Activated naive CD4-positive, alpha-beta T cell treated with anti-CD3 and anti-CD28 coated beads for 36 hours (primary cell): ENCODE measurements at regions not wholly inside any gene's neighbourhood (a gene's known extent, or its start where the extent isn't known, plus 50 kb on each side); places are given as distances from the start of the nearest gene placed in this dataset.

Experiments used
- CTCF ChIA-PET: fragments of 350-600 bp; sonication (Branson Sonifier 250); formaldehyde crosslinking; loops from one replicate; lab custom pipeline; 2021; ENCODE audit warnings: antibody characterized with exemption; lab: Charles Lee
- DNase-seq: peaks from one replicate; pipeline ENCODE4 v3.0.0-alpha.2; 2020
- H3K27ac Mint-ChIP-seq: one replicate; pipeline ENCODE4 v1.8.0; 2021; ENCODE audit warnings: mild to moderate bottlenecking, mixed read lengths
- H3K27me3 Mint-ChIP-seq: one replicate; pipeline ENCODE4 v1.8.0; 2021; ENCODE audit warnings: low read depth, mixed read lengths
- H3K36me3 Mint-ChIP-seq: one replicate; pipeline ENCODE4 v1.8.0; 2021; ENCODE audit warnings: low read depth, mixed read lengths
- H3K4me1 Mint-ChIP-seq: one replicate; pipeline ENCODE4 v1.8.0; 2021; ENCODE audit warnings: low read depth, mixed read lengths
- H3K4me3 Mint-ChIP-seq: one replicate; pipeline ENCODE4 v1.8.0; 2021; ENCODE audit warnings: mild to moderate bottlenecking, moderate library complexity, mixed read lengths
- H3K9me3 Mint-ChIP-seq: one replicate; pipeline ENCODE4 v1.8.0; 2021; ENCODE audit warnings: mixed read lengths
- intact Hi-C: fragments of 100-400 bp; cut with micrococcal nuclease; formaldehyde crosslinking; loops from one replicate; pipeline ENCODE4 v1.15.1; 2023

DNA sequence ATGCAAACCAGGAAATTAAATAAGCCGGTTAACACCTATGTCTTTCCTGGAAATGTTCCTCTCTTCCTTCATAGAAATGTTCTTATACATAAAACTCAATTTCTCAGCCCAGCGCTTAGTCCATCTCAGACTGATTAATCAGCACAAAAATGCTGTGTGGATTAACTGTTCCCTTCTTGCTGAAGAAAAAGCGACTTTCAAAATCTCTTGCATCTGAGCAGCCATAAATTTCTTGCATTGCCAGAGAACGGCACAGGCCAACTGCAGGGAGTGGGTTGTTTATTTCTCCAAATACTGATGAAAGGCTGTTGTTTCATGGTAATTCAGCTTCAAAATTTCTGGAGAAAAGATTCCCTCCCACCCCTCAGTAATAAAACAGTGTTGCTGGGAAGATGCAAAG lies 517.6 kb downstream of the BTBD3 start:
- CTCF ChIA-PET, result no interaction called here

DNA sequence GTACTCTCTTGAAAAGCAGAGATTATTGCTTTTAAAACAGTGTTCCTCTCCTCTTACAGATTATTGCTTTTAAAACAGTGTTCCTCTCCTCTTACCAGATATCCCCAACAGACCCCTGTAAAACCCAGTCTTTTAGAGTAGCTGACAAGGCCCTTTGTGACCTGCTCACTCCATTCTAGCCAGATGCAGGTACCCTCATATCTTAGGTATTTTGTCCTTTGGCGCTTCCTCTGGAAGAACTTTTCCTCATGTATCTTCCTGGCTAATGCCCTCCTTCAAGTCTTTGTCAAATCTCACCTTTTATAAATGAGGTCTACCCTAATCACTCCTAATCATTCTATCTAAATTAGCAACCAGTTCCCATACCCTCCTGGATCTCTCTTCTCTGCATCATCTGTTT lies 536.0 kb downstream of the BTBD3 start:
- Mint-ChIP-seq H3K4me1 (no peaks in the 10 kb centered on the region), H3K9me3 (peaks cover 9% of the 10 kb centered on the region), H3K27ac (no peak overlapping the region), H3K4me3 (no peak overlapping the region), H3K27me3 (no peaks in the 10 kb centered on the region), H3K36me3 (peaks cover 4% of the 10 kb centered on the region)
- no peak for DNase-seq
- CTCF ChIA-PET, result no interaction called here
- intact Hi-C loops, result no loop called here

More for the DNA sequence above, 517.6 kb downstream of the BTBD3 start:
- no peak overlapping the region for H3K4me3 Mint-ChIP-seq
- intact Hi-C loops, result no loop called here
- no peaks in the 10 kb centered on the region for H3K4me1 Mint-ChIP-seq
- no peaks in the 10 kb centered on the region for H3K36me3 Mint-ChIP-seq
- H3K9me3 Mint-ChIP-seq, result peaks cover 4% of the 10 kb centered on the region
- no peaks in the 10 kb centered on the region for H3K27me3 Mint-ChIP-seq
- no peak overlapping the region for H3K27ac Mint-ChIP-seq
- no peak for DNase-seq

DNA sequence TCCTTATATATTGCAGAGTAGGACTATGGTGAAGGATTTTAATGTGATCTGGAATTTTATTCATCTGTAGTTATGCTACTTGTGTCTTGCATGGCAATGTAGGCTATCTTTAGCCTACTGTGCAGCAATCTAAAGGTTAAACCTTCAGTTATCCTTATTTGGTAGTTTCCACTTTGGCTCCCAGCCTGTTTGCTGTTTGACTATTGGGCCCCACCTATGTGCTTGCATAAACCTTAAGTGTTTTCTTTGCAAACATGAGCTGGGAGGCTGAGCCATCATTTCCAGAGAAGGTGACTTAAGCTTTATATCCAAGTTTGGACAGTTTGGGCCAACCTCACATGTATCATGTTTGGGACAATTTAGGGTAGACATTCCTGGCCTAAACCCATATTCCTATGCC lies 537.5 kb downstream of the BTBD3 start:
- H3K9me3 Mint-ChIP-seq, result peaks cover 4% of the 10 kb centered on the region
- intact Hi-C loops, result no loop called here
- CTCF ChIA-PET, result no interaction called here

GRCh38 chr20:12458241-12458640 lies 540.5 kb downstream of the BTBD3 start:
- H3K36me3 Mint-ChIP-seq, result no peaks in the 10 kb centered on the region
- no peaks in the 10 kb centered on the region for H3K4me1 Mint-ChIP-seq
- DNase-seq, result no peak
- H3K27ac Mint-ChIP-seq, result no peak overlapping the region
- H3K9me3 Mint-ChIP-seq, result peaks cover 4% of the 10 kb centered on the region
- no peak overlapping the region for H3K4me3 Mint-ChIP-seq
- CTCF ChIA-PET, result no interaction called here
- no peaks in the 10 kb centered on the region for H3K27me3 Mint-ChIP-seq
- intact Hi-C loops, result no loop called here

More for the DNA sequence above, 537.5 kb downstream of the BTBD3 start:
- Mint-ChIP-seq H3K27ac (no peak overlapping the region), H3K4me1 (no peaks in the 10 kb centered on the region), H3K4me3 (no peak overlapping the region), H3K27me3 (no peaks in the 10 kb centered on the region), H3K36me3 (no peaks in the 10 kb centered on the region)
- no peak for DNase-seq

DNA sequence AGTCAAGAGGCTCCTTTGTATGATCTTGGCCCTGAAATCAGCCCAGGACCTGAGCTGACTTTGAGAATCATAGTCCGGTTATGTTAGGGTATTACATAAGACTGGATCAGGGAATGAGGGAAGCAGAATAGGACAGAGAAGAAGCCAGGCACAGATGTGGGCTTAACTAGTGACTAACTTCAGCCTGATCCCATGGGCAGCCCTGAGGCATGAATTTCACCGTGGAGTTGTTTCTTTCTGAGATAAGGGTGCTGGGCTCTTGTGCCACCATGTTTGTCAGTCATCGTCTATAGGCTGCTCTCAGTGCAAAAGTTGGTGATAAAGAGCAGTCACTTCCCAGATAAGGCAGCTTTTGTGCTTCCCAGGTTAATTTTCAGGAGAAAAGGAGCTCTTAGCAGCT lies 544.7 kb upstream of the SPTLC3 start:
- CTCF ChIA-PET, result no interaction called here
- no peaks in the 10 kb centered on the region for H3K27me3 Mint-ChIP-seq

DNA sequence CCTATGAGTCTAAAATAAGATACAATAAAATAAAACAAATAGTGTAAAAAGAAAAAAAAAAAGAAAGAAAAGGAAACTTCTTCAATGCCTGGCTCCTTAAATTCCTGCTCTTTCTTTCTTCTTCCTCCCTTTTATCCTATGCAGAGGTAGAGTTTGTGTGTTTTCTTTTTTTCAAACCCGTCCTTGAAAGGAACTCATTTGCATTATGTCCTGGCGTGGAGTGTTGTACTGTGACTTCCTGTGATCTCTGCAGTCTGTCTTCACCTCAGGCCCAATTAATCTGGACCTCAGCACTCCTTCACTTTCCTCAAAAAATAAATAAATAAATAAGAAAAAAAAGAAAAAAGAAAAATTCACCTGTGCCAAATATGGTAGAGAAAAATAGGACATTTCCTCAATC lies 541.9 kb upstream of the SPTLC3 start:
- CTCF ChIA-PET, result no interaction called here
- no peaks in the 10 kb centered on the region for H3K27me3 Mint-ChIP-seq
- peaks cover 13% of the 10 kb centered on the region for H3K9me3 Mint-ChIP-seq
- intact Hi-C loops, result no loop called here
- no peak for DNase-seq
- H3K27ac Mint-ChIP-seq, result no peak overlapping the region
- H3K4me3 Mint-ChIP-seq, result no peak overlapping the region
- H3K36me3 Mint-ChIP-seq, result no peaks in the 10 kb centered on the region
- no peaks in the 10 kb centered on the region for H3K4me1 Mint-ChIP-seq

More for the DNA sequence above, 544.7 kb upstream of the SPTLC3 start:
- Mint-ChIP-seq H3K27ac (no peak overlapping the region), H3K36me3 (no peaks in the 10 kb centered on the region), H3K4me3 (no peak overlapping the region), H3K9me3 (peaks cover 12% of the 10 kb centered on the region), H3K4me1 (no peaks in the 10 kb centered on the region)
- DNase-seq, result no peak
- intact Hi-C loops, result no loop called here

DNA sequence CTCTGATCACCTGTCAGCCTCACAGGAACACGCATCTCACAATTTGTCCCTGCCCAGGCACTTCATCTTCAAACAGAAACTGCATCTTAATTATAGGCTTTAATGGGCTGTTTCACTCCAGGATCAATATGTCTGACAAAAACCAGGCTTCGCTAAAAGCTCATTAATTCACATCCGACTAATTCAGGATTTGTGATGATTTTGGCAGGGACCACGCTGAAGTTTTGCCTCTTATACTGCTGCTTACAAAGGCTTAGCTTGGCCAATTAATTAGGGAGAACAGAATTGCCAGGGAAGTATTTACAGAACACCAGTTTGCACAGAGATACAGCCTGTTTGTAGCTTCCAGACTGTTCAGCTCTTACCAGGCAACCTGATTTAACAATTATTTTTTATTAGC lies 541.0 kb upstream of the SPTLC3 start:
- no peak for DNase-seq
- no peak overlapping the region for H3K27ac Mint-ChIP-seq
- intact Hi-C loops, result no loop called here
- no peaks in the 10 kb centered on the region for H3K27me3 Mint-ChIP-seq
- no peaks in the 10 kb centered on the region for H3K36me3 Mint-ChIP-seq
- no peaks in the 10 kb centered on the region for H3K4me1 Mint-ChIP-seq
- no peak overlapping the region for H3K4me3 Mint-ChIP-seq
- CTCF ChIA-PET, result no interaction called here
- peaks cover 15% of the 10 kb centered on the region for H3K9me3 Mint-ChIP-seq

DNA sequence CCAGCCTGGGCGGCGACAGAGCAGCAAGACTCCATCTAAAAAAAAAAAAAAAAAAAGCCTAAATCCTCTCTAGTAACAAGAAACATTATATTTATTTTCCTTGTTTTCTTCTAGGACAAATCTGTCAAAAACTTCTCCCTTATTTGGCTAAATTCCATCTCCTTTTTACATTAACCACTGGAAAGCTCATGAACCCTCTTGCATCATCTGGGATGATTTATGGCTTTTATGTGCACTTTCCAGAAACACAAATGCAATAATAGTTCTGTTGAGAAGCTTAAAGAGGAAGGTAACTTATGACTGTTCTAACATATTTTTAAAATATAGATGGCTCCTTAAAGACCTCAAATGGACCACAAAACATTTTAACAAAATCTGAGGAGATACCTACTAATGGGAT lies 526.1 kb upstream of the SPTLC3 start:
- Mint-ChIP-seq H3K27ac (no peak overlapping the region), H3K36me3 (no peaks in the 10 kb centered on the region), H3K4me1 (no peaks in the 10 kb centered on the region), H3K9me3 (peaks cover 11% of the 10 kb centered on the region), H3K27me3 (no peaks in the 10 kb centered on the region), H3K4me3 (no peak overlapping the region)
- CTCF ChIA-PET, result interaction anchor here (0.5 kb wide), 1 partner anchor 1065 kb away, joined by 5 read pairs; no protein-coding TSS in a partner anchor
- intact Hi-C loops, result no loop called here
- DNase-seq, result no peak

GRCh38 chr20:12502443-12502842 lies 506.3 kb upstream of the SPTLC3 start:
- Mint-ChIP-seq H3K4me3 (no peak overlapping the region), H3K36me3 (no peaks in the 10 kb centered on the region), H3K27ac (no peak overlapping the region), H3K4me1 (no peaks in the 10 kb centered on the region), H3K27me3 (no peaks in the 10 kb centered on the region), H3K9me3 (peaks cover 5% of the 10 kb centered on the region)
- intact Hi-C loops, result no loop called here
- no peak for DNase-seq
- CTCF ChIA-PET, result interaction anchor here (0.5 kb wide), 1 partner anchor 15 kb away, joined by 3 read pairs; no protein-coding TSS in a partner anchor

DNA sequence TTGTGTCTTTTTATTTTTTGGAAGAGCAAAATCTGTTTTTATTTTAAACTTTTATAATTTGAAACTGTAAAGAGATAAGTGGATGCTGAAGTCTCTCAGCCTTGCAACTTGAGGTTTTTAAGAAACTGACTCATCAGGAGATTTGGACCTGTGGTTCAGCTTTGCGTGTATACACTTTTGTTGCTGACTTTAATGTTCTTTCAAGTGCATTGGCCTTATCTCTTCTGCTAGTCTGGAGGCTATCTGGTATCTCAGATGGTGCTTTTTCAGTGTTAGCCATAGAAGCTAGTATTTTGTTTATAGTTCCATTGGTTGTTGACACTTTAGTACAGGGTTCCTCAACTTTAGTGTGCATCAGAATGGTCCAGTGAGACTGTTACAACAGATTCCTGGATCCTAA lies 504.0 kb upstream of the SPTLC3 start:
- Mint-ChIP-seq H3K9me3 (peaks cover 5% of the 10 kb centered on the region), H3K4me3 (no peak overlapping the region), H3K27ac (no peak overlapping the region), H3K36me3 (no peaks in the 10 kb centered on the region), H3K27me3 (no peaks in the 10 kb centered on the region), H3K4me1 (no peaks in the 10 kb centered on the region)
- CTCF ChIA-PET, result no interaction called here
- intact Hi-C loops, result no loop called here
- no peak for DNase-seq

DNA sequence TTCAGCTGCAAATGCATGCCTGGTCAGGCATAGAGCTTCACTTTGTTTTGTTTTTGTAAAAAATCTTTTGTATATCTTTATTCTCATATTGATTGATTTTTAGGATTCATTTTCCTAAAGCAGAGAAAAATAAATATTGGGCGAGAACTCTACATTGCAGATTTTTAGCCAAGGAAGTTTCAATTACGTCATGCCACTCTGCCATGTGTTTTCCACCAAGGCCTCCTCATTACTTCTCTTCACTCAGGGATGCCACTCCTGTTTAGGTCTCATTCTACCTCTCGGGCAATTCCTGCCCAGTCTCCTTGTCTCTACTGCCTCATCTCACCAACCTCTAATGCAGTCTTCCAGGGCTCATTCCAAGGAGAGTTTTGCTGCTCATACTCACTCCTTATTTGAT lies 497.3 kb upstream of the SPTLC3 start:
- no peak for DNase-seq
- Mint-ChIP-seq H3K4me1 (no peaks in the 10 kb centered on the region), H3K27ac (no peak overlapping the region), H3K27me3 (no peaks in the 10 kb centered on the region), H3K4me3 (no peak overlapping the region), H3K9me3 (peaks cover 4% of the 10 kb centered on the region), H3K36me3 (no peaks in the 10 kb centered on the region)
- intact Hi-C loops, result no loop called here
- CTCF ChIA-PET, result no interaction called here

DNA sequence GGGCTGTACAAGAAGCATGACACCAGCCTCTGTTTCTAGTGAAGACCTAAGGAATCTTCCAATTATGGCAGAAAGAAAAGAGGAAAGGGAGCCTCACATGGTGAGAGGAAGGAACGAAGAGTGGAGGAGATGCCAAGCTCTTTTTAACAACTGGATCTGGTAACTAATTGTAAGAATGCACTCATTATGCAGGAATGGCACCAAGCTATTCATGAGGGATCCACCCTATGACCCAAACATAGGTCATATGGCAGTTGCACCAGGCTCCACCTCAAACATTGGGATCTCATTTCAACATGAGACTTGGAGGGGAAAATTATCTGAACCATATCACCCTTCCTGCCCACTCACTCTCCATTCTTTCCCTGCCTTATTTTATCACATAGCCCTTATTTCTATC lies 496.0 kb upstream of the SPTLC3 start:
- intact Hi-C loops, result no loop called here
- Mint-ChIP-seq H3K27ac (no peak overlapping the region), H3K4me1 (no peaks in the 10 kb centered on the region), H3K9me3 (peaks cover 4% of the 10 kb centered on the region), H3K4me3 (no peak overlapping the region), H3K36me3 (no peaks in the 10 kb centered on the region), H3K27me3 (no peaks in the 10 kb centered on the region)
- CTCF ChIA-PET, result no interaction called here
- DNase-seq, result no peak

GRCh38 chr20:12528104-12528503 lies 480.7 kb upstream of the SPTLC3 start:
- H3K4me3 Mint-ChIP-seq, result no peak overlapping the region
- H3K4me1 Mint-ChIP-seq, result no peaks in the 10 kb centered on the region
- no peaks in the 10 kb centered on the region for H3K27me3 Mint-ChIP-seq
- H3K27ac Mint-ChIP-seq, result no peak overlapping the region
- H3K36me3 Mint-ChIP-seq, result no peaks in the 10 kb centered on the region
- peaks cover 7% of the 10 kb centered on the region for H3K9me3 Mint-ChIP-seq
- DNase-seq, result no peak
- intact Hi-C loops, result no loop called here
- CTCF ChIA-PET, result no interaction called here

- Mint-ChIP-seq H3K9me3 (peaks cover 7% of the 10 kb centered on the region), H3K4me1 (no peaks in the 10 kb centered on the region), H3K4me3 (no peak overlapping the region), H3K36me3 (no peaks in the 10 kb centered on the region), H3K27ac (no peak overlapping the region), H3K27me3 (no peaks in the 10 kb centered on the region)
- intact Hi-C loops, result no loop called here
- DNase-seq, result no peak
- CTCF ChIA-PET, result no interaction called here
These were observed 480.2 kb upstream of the SPTLC3 start for GRCh38 chr20:12528591-12529041.
